ENCODE measurements at regions not wholly inside any gene's neighbourhood (a gene's known extent, or its start where the extent isn't known, plus 50 kb on each side); places are given as distances from the start of the nearest gene placed in this dataset.
"Not testable (repeated sequence)": the region's sequence is repeated elsewhere in the genome, so short reads cannot be mapped to it uniquely, and the experiment has no call there.

DNA sequence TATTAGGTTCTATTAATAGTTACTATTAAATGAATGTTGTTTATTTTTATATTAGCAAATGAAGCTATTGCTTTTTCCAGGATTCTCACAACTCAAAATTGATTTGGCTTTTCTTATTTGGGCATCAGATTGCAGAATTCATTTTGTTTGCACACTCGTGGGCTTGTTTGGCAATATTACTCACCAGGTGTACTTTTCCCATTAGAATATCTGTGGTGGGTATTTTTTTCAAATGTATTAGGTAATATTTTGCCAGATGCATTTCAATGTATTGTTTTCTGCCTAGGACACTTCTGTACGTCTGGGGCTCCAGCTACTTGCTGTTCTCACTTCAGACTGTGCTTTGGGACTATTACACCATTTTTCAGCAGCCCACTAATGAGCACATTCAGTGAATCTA is 108.0 kb upstream of the GHR start:
- Histone ChIP-seq H3K9me3 (ENCODE audit: control insufficient read depth in 4 of 4, low read length in 3 of 4) (peaks cover 0 to 4% (median under 1%) of the 10 kb centered on the region in 4 donors), H3K9ac (ENCODE audit: low read depth in 1 of 2, low read length in 2 of 2) (no peak overlapping the region), H3K27ac (ENCODE audit: low read depth in 1 of 2, low read length in 2 of 2) (no peak overlapping the region), H3K36me3 (ENCODE audit: control insufficient read depth in 4 of 4, insufficient read depth in 3 of 4, low read depth in 1 of 4, low read length in 3 of 4) (no peaks in the 10 kb centered on the region), H3K4me1 (ENCODE audit: control insufficient read depth in 4 of 4, insufficient read depth in 4 of 4, low read length in 3 of 4) (no peaks in the 10 kb centered on the region), H3K4me3 (ENCODE audit: low read depth in 1 of 3, low read length in 3 of 3) (no peak overlapping the region), H3K27me3 (ENCODE audit: control insufficient read depth in 4 of 4, insufficient read depth in 4 of 4, low read length in 3 of 4) (no peaks in the 10 kb centered on the region)
- TF ChIP-seq RXRA (IDR thresholded peaks at IDR 0.05) (no peak), SP1 (IDR thresholded peaks at IDR 0.05) (no peak), HNF4A (conservative IDR thresholded peaks at IDR 0.05) (no peak), FOXA1 (IDR thresholded peaks at IDR 0.05) (no peak), NR2F2 (IDR thresholded peaks at IDR 0.05) (no peak), RAD21 (IDR thresholded peaks at IDR 0.05) (no peak), TAF1 (conservative IDR thresholded peaks at IDR 0.05) (no peak), FOXA2 (IDR thresholded peaks at IDR 0.05) (no peak)
- TF ChIP-seq, protein P1, sequence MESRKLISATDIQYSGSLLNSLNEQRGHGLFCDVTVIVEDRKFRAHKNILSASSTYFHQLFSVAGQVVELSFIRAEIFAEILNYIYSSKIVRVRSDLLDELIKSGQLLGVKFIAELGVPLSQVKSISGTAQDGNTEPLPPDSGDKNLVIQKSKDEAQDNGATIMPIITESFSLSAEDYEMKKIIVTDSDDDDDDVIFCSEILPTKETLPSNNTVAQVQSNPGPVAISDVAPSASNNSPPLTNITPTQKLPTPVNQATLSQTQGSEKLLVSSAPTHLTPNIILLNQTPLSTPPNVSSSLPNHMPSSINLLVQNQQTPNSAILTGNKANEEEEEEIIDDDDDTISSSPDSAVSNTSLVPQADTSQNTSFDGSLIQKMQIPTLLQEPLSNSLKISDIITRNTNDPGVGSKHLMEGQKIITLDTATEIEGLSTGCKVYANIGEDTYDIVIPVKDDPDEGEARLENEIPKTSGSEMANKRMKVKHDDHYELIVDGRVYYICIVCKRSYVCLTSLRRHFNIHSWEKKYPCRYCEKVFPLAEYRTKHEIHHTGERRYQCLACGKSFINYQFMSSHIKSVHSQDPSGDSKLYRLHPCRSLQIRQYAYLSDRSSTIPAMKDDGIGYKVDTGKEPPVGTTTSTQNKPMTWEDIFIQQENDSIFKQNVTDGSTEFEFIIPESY (IDR thresholded peaks at IDR 0.05), result no peak
- TF ChIP-seq, protein P2, sequence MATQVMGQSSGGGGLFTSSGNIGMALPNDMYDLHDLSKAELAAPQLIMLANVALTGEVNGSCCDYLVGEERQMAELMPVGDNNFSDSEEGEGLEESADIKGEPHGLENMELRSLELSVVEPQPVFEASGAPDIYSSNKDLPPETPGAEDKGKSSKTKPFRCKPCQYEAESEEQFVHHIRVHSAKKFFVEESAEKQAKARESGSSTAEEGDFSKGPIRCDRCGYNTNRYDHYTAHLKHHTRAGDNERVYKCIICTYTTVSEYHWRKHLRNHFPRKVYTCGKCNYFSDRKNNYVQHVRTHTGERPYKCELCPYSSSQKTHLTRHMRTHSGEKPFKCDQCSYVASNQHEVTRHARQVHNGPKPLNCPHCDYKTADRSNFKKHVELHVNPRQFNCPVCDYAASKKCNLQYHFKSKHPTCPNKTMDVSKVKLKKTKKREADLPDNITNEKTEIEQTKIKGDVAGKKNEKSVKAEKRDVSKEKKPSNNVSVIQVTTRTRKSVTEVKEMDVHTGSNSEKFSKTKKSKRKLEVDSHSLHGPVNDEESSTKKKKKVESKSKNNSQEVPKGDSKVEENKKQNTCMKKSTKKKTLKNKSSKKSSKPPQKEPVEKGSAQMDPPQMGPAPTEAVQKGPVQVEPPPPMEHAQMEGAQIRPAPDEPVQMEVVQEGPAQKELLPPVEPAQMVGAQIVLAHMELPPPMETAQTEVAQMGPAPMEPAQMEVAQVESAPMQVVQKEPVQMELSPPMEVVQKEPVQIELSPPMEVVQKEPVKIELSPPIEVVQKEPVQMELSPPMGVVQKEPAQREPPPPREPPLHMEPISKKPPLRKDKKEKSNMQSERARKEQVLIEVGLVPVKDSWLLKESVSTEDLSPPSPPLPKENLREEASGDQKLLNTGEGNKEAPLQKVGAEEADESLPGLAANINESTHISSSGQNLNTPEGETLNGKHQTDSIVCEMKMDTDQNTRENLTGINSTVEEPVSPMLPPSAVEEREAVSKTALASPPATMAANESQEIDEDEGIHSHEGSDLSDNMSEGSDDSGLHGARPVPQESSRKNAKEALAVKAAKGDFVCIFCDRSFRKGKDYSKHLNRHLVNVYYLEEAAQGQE (IDR thresholded peaks at IDR 0.05), result no peak
- DNase-seq (ENCODE audit: low spot score), result no peak
- WGBS, result 28% methylated on average over 2 of the region's 2 CpGs

DNA sequence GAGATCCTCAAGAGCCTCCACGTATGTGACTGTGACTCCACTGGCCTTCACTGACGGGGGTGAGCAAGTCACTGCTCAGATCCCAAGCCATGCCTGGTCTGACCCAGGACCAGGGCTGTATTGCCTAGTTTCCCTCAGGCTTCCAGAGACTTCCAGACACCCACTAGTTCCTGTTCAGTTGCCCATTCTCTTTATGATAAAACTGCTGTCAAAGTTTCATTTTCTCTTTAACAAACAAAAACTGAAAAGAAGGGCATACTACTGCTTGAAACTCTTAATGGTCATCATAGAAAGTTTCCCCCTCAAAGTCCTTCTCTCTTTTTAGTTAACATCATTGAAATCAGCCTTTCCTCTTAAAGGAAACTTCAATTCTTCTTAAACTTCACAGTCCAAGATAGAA is 105.7 kb upstream of the GHR start:
- 69% methylated on average over 2 of the region's 2 CpGs for WGBS
- DNase-seq (ENCODE audit: low spot score), result no peak
- no peak for TF ChIP-seq EGR1 (IDR thresholded peaks at IDR 0.05; ENCODE audit: low read depth in 2 of 2)
- TF ChIP-seq, protein P3, sequence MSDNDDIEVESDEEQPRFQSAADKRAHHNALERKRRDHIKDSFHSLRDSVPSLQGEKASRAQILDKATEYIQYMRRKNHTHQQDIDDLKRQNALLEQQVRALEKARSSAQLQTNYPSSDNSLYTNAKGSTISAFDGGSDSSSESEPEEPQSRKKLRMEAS (IDR thresholded peaks at IDR 0.05), result no peak
- TF ChIP-seq, protein P2 (IDR thresholded peaks at IDR 0.05), result no peak
- TF ChIP-seq HNF4A (conservative IDR thresholded peaks at IDR 0.05), result no peak
- TF ChIP-seq FOXA1 (IDR thresholded peaks at IDR 0.05), result no peak
- no peak for TF ChIP-seq RAD21 (IDR thresholded peaks at IDR 0.05)
- TF ChIP-seq, protein P4, sequence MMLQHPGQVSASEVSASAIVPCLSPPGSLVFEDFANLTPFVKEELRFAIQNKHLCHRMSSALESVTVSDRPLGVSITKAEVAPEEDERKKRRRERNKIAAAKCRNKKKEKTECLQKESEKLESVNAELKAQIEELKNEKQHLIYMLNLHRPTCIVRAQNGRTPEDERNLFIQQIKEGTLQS (IDR thresholded peaks at IDR 0.05), result no peak
- no peak for TF ChIP-seq YY1 (IDR thresholded peaks at IDR 0.05)
- TF ChIP-seq NR2F2 (IDR thresholded peaks at IDR 0.05), result no peak
- TF ChIP-seq GABPA (IDR thresholded peaks at IDR 0.05 in 1 of 2, conservative IDR thresholded peaks at IDR 0.05 in 1 of 2), result no peak
- TF ChIP-seq, protein P5, sequence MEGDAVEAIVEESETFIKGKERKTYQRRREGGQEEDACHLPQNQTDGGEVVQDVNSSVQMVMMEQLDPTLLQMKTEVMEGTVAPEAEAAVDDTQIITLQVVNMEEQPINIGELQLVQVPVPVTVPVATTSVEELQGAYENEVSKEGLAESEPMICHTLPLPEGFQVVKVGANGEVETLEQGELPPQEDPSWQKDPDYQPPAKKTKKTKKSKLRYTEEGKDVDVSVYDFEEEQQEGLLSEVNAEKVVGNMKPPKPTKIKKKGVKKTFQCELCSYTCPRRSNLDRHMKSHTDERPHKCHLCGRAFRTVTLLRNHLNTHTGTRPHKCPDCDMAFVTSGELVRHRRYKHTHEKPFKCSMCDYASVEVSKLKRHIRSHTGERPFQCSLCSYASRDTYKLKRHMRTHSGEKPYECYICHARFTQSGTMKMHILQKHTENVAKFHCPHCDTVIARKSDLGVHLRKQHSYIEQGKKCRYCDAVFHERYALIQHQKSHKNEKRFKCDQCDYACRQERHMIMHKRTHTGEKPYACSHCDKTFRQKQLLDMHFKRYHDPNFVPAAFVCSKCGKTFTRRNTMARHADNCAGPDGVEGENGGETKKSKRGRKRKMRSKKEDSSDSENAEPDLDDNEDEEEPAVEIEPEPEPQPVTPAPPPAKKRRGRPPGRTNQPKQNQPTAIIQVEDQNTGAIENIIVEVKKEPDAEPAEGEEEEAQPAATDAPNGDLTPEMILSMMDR (IDR thresholded peaks at IDR 0.05; ENCODE audit: low read depth, low read length, missing input control), result no peak
- Histone ChIP-seq H3K4me1 (ENCODE audit: control insufficient read depth in 4 of 4, insufficient read depth in 4 of 4, low read length in 3 of 4) (no peaks in the 10 kb centered on the region), H3K4me3 (ENCODE audit: low read depth in 1 of 3, low read length in 3 of 3) (no peak overlapping the region), H3K36me3 (ENCODE audit: control insufficient read depth in 4 of 4, insufficient read depth in 3 of 4, low read depth in 1 of 4, low read length in 3 of 4) (no peaks in the 10 kb centered on the region), H3K27ac (ENCODE audit: low read depth in 1 of 2, low read length in 2 of 2) (no peak overlapping the region), H3K27me3 (ENCODE audit: control insufficient read depth in 4 of 4, insufficient read depth in 4 of 4, low read length in 3 of 4) (peaks cover 0 to 2% (median 0%) of the 10 kb centered on the region in 4 donors), H3K9ac (ENCODE audit: low read depth in 1 of 2, low read length in 2 of 2) (no peak overlapping the region), H3K9me3 (ENCODE audit: control insufficient read depth in 4 of 4, low read length in 3 of 4) (peaks cover 0 to 4% (median under 1%) of the 10 kb centered on the region in 4 donors)

DNA sequence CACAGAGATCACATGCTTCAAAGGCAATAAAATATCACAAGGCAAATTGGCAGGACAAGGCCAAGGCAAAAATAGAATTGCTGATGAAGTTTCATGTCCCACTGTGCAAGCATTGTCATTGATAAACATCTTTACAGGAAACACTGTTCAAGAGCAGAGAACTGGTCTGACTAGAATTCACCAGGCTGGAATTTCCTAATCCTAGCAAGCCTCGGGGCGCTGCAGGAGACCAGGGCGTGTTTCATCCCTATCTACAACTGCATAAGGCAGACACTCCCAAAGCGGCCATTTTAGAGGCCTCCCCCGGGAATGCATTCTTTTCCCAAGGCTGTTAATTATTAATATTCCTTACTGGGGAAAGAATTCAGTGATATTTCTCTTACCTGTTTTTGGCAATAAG is 103.7 kb upstream of the GHR start:
- DNase-seq (ENCODE audit: low spot score); H3K9me3 ChIP-seq (ENCODE audit: control insufficient read depth in 4 of 4, low read length in 3 of 4); H3K36me3 ChIP-seq (ENCODE audit: control insufficient read depth in 4 of 4, insufficient read depth in 3 of 4, low read depth in 1 of 4, low read length in 3 of 4); H3K9ac ChIP-seq (ENCODE audit: low read depth in 1 of 2, low read length in 2 of 2); H3K4me1 ChIP-seq (ENCODE audit: control insufficient read depth in 4 of 4, insufficient read depth in 4 of 4, low read length in 3 of 4); H3K4me3 ChIP-seq (ENCODE audit: low read depth in 1 of 3, low read length in 3 of 3); H3K27me3 ChIP-seq (ENCODE audit: control insufficient read depth in 4 of 4, insufficient read depth in 4 of 4, low read length in 3 of 4); H3K27ac ChIP-seq (ENCODE audit: low read depth in 1 of 2, low read length in 2 of 2): not testable (repeated sequence)
- 88% methylated on average over 5 of the region's 5 CpGs for WGBS

Measured in liver (tissue), 8 donors.